SU-DHL-6 (cell line): ENCODE measurements at regions not wholly inside any gene's neighbourhood (a gene's known extent, or its start where the extent isn't known, plus 50 kb on each side); places are given as distances from the start of the nearest gene placed in this dataset.

Source experiments
- H2AFZ ChIP-seq: fragments of 200-600 bp; sonication (generic); 2 replicates; pipeline ENCODE4 v1.6.1; 2014; ENCODE audit warnings: low read depth, mild to moderate bottlenecking, moderate library complexity, mixed read lengths, antibody characterized with exemption, low read length; ENCODE audit not compliant: severe bottlenecking
- H3F3A ChIP-seq: fragments of 200-600 bp; shearing (Covaris generic); 2 replicates; pipeline ENCODE4 v1.6.0; 2016; ENCODE audit warnings: antibody characterized with exemption, mild to moderate bottlenecking; ENCODE audit not compliant: insufficient read depth
- H3K27ac ChIP-seq: fragments of 200-600 bp; sonication (generic); 2 replicates; pipeline ENCODE4 v1.5.1; 2016; ENCODE audit warnings: low read depth, mild to moderate bottlenecking, low read length, moderate library complexity, mixed read lengths
- H3K27me3 ChIP-seq: fragments of 200-600 bp; sonication (generic), shearing (Covaris generic); 2 replicates; pipeline ENCODE4 v1.6.0; 2014; ENCODE audit warnings: mild to moderate bottlenecking, low read length
- H3K36me3 ChIP-seq: fragments of 200-600 bp; sonication (generic); 2 replicates; pipeline ENCODE4 v1.6.1; 2014; ENCODE audit warnings: mild to moderate bottlenecking, low read length, mixed read lengths
- H3K4me2 ChIP-seq: fragments of 300-600, 200-600 bp; shearing (Covaris generic), sonication (generic); 2 replicates; pipeline ENCODE4 v1.6.0; 2014; ENCODE audit warnings: low read length, low read depth, mild to moderate bottlenecking; ENCODE audit not compliant: poor library complexity, severe bottlenecking
- H3K4me3 ChIP-seq: fragments of 200-600 bp; sonication (generic); 2 replicates; pipeline ENCODE4 v1.5.1; 2014; ENCODE audit warnings: antibody characterized with exemption, low read length, mild to moderate bottlenecking, mixed read lengths; ENCODE audit not compliant: insufficient read depth, poor library complexity, severe bottlenecking
- H3K79me2 ChIP-seq: fragments of 200-600 bp; sonication (generic); 2 replicates; pipeline ENCODE4 v1.6.1; 2014; ENCODE audit warnings: mild to moderate bottlenecking, low read length, moderate library complexity; ENCODE audit not compliant: insufficient read depth
- H3K9ac ChIP-seq: fragments of 200-600 bp; sonication (generic); 2 replicates; pipeline ENCODE4 v1.7.0; 2014; ENCODE audit warnings: mild to moderate bottlenecking, low read length
- H3K9me2 ChIP-seq: fragments of 200-600 bp; sonication (generic); replicated peaks from 2 replicates; pipeline ENCODE4 v1.6.1; 2014; ENCODE audit warnings: low read length; ENCODE audit not compliant: insufficient read depth
- H3K9me3 ChIP-seq: fragments of 200-600 bp; sonication (generic); 2 replicates; pipeline ENCODE4 v1.6.1; 2014; ENCODE audit warnings: low read length, mixed read lengths; ENCODE audit not compliant: insufficient read depth
- H4K20me1 ChIP-seq: fragments of 200-600 bp; sonication (generic); 2 replicates; pipeline ENCODE4 v1.6.1; 2014; ENCODE audit warnings: low read depth, mild to moderate bottlenecking, antibody characterized with exemption, low read length, moderate library complexity, mixed read lengths
- EZH2phosphoT487 ChIP-seq: fragments of 200-600 bp; sonication (generic), shearing (Covaris generic); conservative IDR thresholded peaks from 2 replicates; pipeline ENCODE4 v1.6.1; 2018; ENCODE audit warnings: mild to moderate bottlenecking, antibody characterized with exemption, low read length, moderate library complexity, mixed read lengths
- TF ChIP-seq, protein P1 (sequence below): fragments of 200-600 bp; sonication (generic); IDR thresholded peaks from one replicate; pipeline ENCODE4 v1.5.1; 2017; ENCODE audit warnings: antibody characterized with exemption, mild to moderate bottlenecking, low read length, moderate library complexity; ENCODE audit not compliant: insufficient read depth, poor library complexity, severe bottlenecking

- no peaks in the 10 kb centered on the region for H3K79me2 ChIP-seq
- no peaks in the 10 kb centered on the region for H3K9me3 ChIP-seq
- no peak overlapping the region for H3K4me2 ChIP-seq
- no peaks in the 10 kb centered on the region for H4K20me1 ChIP-seq
- no peaks in the 10 kb centered on the region for H3K27me3 ChIP-seq
- TF ChIP-seq, protein P1, sequence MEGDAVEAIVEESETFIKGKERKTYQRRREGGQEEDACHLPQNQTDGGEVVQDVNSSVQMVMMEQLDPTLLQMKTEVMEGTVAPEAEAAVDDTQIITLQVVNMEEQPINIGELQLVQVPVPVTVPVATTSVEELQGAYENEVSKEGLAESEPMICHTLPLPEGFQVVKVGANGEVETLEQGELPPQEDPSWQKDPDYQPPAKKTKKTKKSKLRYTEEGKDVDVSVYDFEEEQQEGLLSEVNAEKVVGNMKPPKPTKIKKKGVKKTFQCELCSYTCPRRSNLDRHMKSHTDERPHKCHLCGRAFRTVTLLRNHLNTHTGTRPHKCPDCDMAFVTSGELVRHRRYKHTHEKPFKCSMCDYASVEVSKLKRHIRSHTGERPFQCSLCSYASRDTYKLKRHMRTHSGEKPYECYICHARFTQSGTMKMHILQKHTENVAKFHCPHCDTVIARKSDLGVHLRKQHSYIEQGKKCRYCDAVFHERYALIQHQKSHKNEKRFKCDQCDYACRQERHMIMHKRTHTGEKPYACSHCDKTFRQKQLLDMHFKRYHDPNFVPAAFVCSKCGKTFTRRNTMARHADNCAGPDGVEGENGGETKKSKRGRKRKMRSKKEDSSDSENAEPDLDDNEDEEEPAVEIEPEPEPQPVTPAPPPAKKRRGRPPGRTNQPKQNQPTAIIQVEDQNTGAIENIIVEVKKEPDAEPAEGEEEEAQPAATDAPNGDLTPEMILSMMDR, result no peak
- TF ChIP-seq EZH2phosphoT487, result no peak
- no peaks in the 10 kb centered on the region for H3K36me3 ChIP-seq
- no peak overlapping the region for H3K27ac ChIP-seq
- H3K9me2 ChIP-seq, result no peaks in the 10 kb centered on the region
- no peak overlapping the region for H3K4me3 ChIP-seq
- H2AFZ ChIP-seq, result no peak overlapping the region
- no peak overlapping the region for H3K9ac ChIP-seq
- H3F3A ChIP-seq, result no peaks in the 10 kb centered on the region
These were observed 594.9 kb upstream of the IGFBP3 start for GRCh38 chr7:46515844-46516590.

DNA sequence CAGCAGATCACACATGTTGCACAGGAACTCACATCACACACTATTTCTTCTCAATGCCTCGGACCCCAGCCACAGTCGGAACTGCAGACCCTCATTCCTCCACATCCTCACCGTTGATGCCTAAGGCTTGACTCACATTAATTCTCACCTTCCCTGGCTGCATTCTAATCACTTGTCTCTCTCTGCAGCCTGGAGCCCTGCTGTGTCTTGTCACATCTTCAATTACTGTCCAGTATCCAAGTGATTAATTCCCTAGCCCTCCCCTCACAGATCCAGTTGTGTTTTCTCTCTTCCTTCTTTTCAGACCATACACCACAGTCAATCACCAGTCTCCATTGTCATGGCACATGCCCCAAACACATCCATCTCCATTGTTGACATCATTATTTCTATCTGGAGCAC, 592.4 kb upstream of the IGFBP3 start:
- Histone ChIP-seq H4K20me1 (no peaks in the 10 kb centered on the region), H2AFZ (no peak overlapping the region), H3K9me2 (no peaks in the 10 kb centered on the region), H3K9ac (no peak overlapping the region), H3K27ac (no peak overlapping the region), H3K36me3 (no peaks in the 10 kb centered on the region), H3K4me2 (no peak overlapping the region), H3K9me3 (no peaks in the 10 kb centered on the region), H3K27me3 (no peaks in the 10 kb centered on the region), H3K79me2 (no peaks in the 10 kb centered on the region), H3K4me3 (no peak overlapping the region), H3F3A (no peaks in the 10 kb centered on the region)
- TF ChIP-seq, protein P1, result no peak
- TF ChIP-seq EZH2phosphoT487, result no peak

DNA sequence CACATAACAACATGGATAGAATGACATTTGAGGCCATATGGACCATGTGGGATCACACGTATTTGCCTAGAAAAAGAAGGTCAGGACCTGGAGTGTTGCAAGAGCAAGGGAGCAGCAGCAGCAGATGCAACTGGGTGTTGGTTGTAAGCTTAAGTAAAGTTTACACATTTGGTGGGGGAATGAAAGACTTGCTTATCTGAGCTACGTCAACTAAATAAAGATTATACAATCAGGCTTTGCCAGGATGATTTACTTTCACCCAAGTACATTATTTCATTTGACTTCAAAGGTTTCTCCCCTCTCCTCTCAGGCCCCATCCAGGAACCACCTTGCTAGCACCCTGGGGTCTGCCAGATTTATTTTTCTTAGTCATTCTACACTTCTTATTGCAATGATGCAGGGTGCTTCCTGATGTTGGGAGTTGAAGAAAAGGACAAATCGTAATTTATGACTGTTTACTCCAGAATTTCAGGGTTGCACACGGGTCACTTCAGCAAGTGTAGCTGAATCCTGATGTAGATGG, 591.9 kb upstream of the IGFBP3 start:
- no peak for TF ChIP-seq EZH2phosphoT487
- TF ChIP-seq, protein P1, result no peak
- H3K4me3 ChIP-seq, result no peak overlapping the region
- no peaks in the 10 kb centered on the region for H3K79me2 ChIP-seq
- no peaks in the 10 kb centered on the region for H3K36me3 ChIP-seq
- no peak overlapping the region for H3K27ac ChIP-seq
- H3K27me3 ChIP-seq, result no peaks in the 10 kb centered on the region
- H3K4me2 ChIP-seq, result no peak overlapping the region
- H3K9me2 ChIP-seq, result no peaks in the 10 kb centered on the region
- no peak overlapping the region for H2AFZ ChIP-seq
- H3K9ac ChIP-seq, result no peak overlapping the region
- H3F3A ChIP-seq, result no peaks in the 10 kb centered on the region
- no peaks in the 10 kb centered on the region for H4K20me1 ChIP-seq
- H3K9me3 ChIP-seq, result no peaks in the 10 kb centered on the region
